ENCODE measurements at regions not wholly inside any gene's neighbourhood (a gene's known extent, or its start where the extent isn't known, plus 50 kb on each side); places are given as distances from the start of the nearest gene placed in this dataset.

- DNase-seq (ENCODE audit: low spot score), result no peak
These were observed 158.4 kb upstream of the CHRNA7 start for GRCh38 chr15:31871887-31872281.

- DNase-seq (ENCODE audit: low spot score), result no peak
These were observed 143.1 kb upstream of the CHRNA7 start for GRCh38 chr15:31887246-31887645.

GRCh38 chr15:31892513-31892912 is 137.8 kb upstream of the CHRNA7 start:
- no peak for DNase-seq (ENCODE audit: low spot score)

- DNase-seq (ENCODE audit: low spot score), result no peak
These were observed 136.5 kb upstream of the CHRNA7 start for GRCh38 chr15:31893780-31894179.

- no peak for DNase-seq (ENCODE audit: low spot score)
These were observed 132.6 kb upstream of the CHRNA7 start for GRCh38 chr15:31897746-31898145.

- no peak for DNase-seq (ENCODE audit: low spot score)
These were observed 128.8 kb upstream of the CHRNA7 start for GRCh38 chr15:31901501-31901900.

- no peak for DNase-seq (ENCODE audit: low spot score)
These were observed 125.3 kb upstream of the CHRNA7 start for GRCh38 chr15:31905054-31905453.

GRCh38 chr15:31925541-31925940 is 104.8 kb upstream of the CHRNA7 start:
- no peak for DNase-seq (ENCODE audit: low spot score)

- no peak for DNase-seq (ENCODE audit: low spot score)
These were observed 99.3 kb upstream of the CHRNA7 start for GRCh38 chr15:31930967-31931366.

- no peak for DNase-seq (ENCODE audit: low spot score)
These were observed 97.7 kb upstream of the CHRNA7 start for GRCh38 chr15:31932576-31932975.

GRCh38 chr15:31934821-31935220 is 95.5 kb upstream of the CHRNA7 start:
- no peak for DNase-seq (ENCODE audit: low spot score)

GRCh38 chr15:31953478-31953877 is 76.8 kb upstream of the CHRNA7 start:
- DNase-seq (ENCODE audit: low spot score), result no peak

GRCh38 chr15:31954374-31955172 is 75.7 kb upstream of the CHRNA7 start:
- DNase-seq (ENCODE audit: low spot score), result no peak

- DNase-seq (ENCODE audit: low spot score), result no peak
These were observed 74.6 kb upstream of the CHRNA7 start for GRCh38 chr15:31955734-31956133.

GRCh38 chr15:31957581-31957980 is 72.7 kb upstream of the CHRNA7 start:
- DNase-seq (ENCODE audit: low spot score), result no peak

GRCh38 chr15:31964586-31965307 is 65.6 kb upstream of the CHRNA7 start:
- DNase-seq (ENCODE audit: low spot score), result no peak

- no peak for DNase-seq (ENCODE audit: low spot score)
These were observed 60.3 kb upstream of the CHRNA7 start for GRCh38 chr15:31970007-31970406.

GRCh38 chr15:31973197-31973596 is 57.1 kb upstream of the CHRNA7 start:
- DNase-seq (ENCODE audit: low spot score), result no peak

GRCh38 chr15:31974154-31974794 is 56.0 kb upstream of the CHRNA7 start:
- no peak for DNase-seq (ENCODE audit: low spot score)

- peak; percentile 18 for DNase-seq (ENCODE audit: low spot score)
These were observed 55.2 kb upstream of the CHRNA7 start for GRCh38 chr15:31974855-31975829.

GRCh38 chr15:31975830-31976229 is 54.5 kb upstream of the CHRNA7 start:
- no peak for DNase-seq (ENCODE audit: low spot score)

GRCh38 chr15:31977138-31977537 is 53.2 kb upstream of the CHRNA7 start:
- no peak for DNase-seq (ENCODE audit: low spot score)

Measured in CD4-positive, alpha-beta T cell treated with Interleukin-15 for 4 hours (primary cell).